ENCODE measurements at regions not wholly inside any gene's neighbourhood (a gene's known extent, or its start where the extent isn't known, plus 50 kb on each side); places are given as distances from the start of the nearest gene placed in this dataset.

DNA sequence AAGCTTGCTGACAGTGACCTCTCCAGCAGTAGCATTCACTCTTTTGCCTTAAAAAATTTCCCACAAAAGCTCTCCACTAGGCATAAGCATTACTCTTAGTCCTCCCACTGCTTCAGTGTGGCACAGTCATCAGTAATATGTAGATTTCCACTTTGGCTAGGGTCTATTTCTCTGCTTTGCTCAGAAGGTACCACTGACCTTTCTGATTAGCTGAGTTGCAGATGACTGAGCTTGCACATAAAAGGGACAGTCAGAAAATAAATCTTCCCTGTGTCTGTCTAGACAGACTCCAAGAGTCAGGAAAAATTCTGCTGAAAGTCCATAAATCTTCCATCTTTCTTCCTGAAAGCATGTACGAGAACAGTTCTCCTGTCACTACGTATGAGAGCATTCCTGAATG, 56.6 kb upstream of the APP start:
- TF ChIP-seq GATA2 (IDR thresholded peaks at IDR 0.05; ENCODE audit: low read depth, low read length) (no peak), GATA3 (IDR thresholded peaks at IDR 0.05; ENCODE audit: low read depth, low read length) (no peak)
